Activated T-cell treated with anti-CD3 and anti-CD28 coated beads for 24 hours (primary cell): ENCODE measurements at regions not wholly inside any gene's neighbourhood (a gene's known extent, or its start where the extent isn't known, plus 50 kb on each side); places are given as distances from the start of the nearest gene placed in this dataset.

Experiments
- DNase-seq: peaks from one replicate; pipeline ENCODE4 v3.0.0-alpha.2; 2020; ENCODE audit warnings: low read depth

DNA sequence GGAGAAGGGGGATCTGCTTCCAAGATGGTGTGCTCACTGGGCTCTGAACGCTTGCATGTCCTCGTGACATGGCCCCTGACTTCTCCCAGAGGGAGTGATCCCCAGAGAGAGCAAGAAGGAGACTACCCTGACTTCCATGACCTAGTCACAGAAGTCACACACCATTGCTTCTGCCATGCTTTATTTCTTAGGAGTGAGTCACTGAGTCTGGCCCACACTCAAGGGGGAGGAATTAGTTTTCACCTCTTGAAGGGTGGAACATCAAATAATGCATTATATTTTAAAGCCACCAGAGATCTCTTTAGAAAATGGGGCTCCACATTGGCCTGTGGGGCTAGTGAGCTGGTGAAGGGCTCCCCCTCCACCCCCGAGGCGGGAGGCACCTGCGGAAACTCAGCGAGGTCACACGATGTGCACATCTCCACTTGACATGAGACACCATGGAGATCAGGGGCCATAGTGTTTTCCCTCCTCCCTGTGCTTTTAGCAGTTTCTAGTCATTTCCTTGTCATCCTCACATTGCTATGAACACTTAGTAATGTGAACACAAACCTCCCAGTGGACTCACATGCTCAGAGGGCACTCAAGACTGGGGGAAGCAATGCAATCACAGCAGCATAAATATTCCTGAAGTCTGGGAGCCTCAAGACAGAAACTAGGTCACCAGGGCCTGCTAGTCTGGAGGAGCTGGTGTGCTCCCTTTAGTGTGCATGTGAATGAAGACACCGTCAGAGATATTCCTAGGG is 87.4 kb upstream of the FZD10 start:
- no peak for DNase-seq

GRCh38 chr12:130075497-130076076 is 86.7 kb upstream of the FZD10 start:
- DNase-seq, result no peak

GRCh38 chr12:130076126-130076525 is 86.1 kb upstream of the FZD10 start:
- no peak for DNase-seq

GRCh38 chr12:130076752-130077151 is 85.5 kb upstream of the FZD10 start:
- DNase-seq, result no peak

DNA sequence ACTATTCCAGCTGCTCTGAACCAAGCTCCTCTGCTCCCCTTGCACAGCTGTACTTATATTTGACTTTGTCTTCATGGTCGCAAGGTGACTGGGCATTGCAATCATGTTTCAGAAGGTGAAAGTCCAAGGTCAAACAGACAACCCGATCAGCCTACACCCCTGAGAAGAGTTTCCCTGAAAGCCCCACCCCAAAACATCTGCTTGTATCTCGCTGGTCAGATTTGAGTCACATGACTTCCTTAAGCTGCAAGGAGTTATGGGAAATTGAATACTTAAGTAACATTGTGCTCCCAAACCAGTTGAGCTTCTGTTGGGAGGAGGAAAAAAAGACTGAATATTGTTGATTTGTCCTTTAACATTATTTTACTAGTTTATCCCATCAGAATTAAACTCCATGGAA is 83.4 kb upstream of the FZD10 start:
- DNase-seq, result no peak

DNA sequence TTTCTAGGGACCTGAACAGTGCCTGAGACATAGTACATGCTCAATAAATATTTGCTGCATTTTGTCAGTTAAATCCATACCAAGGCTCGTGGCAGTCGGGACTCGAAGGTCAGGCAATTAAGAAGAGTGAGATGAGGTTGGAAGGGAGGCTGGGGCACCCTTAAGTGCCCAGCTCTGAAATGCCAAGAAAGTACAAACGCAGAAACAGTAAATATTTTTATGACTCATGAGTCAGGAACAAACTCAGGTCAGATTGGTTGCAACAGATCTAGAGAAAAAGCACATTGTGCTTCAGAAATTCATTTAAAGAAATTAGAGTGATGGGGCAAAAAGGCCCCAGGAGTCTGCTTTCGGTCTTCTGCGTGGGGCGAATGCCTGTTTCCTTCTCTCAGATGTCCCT is 83.0 kb upstream of the FZD10 start:
- no peak for DNase-seq

- no peak for DNase-seq
Measured at GRCh38 chr12:130080205-130080604, 82.1 kb upstream of the FZD10 start.

DNA sequence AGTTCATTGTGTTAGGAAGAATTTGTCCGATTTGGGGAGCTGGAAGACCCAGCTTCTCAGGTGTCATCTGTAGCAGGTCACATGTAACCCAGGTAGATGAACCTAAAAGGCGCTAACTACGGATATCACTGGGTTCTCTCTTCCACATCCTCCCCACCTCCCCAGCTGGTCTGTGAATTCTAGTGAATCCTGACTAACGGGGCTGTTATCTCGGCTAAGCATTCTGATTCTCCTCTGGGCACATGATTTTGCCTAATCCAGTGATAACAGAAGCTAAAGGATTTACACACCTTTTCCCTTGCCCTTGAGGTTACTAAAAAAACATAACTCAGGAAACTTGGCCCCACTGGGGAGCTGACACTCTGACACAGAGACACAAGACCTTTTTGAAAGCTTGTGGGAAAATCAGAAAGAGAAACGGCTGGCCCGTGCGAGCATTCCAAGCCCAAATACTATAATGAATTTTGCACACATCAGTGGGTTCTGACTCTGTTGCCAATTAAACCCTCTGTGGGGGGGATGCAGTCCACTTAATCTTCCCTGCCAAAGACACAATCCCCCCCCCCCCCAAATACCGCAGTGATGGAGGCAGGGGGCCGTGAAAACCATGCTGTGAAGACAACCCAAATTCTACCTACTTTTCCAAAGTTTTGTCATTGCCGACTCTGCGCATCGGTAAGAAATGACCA is 81.0 kb upstream of the FZD10 start:
- DNase-seq, result no peak

GRCh38 chr12:130083002-130083401 is 79.3 kb upstream of the FZD10 start:
- no peak for DNase-seq

- no peak for DNase-seq
Measured at GRCh38 chr12:130083734-130084133, 78.5 kb upstream of the FZD10 start.

- DNase-seq, result no peak
Measured at GRCh38 chr12:130084359-130084758, 77.9 kb upstream of the FZD10 start.

GRCh38 chr12:130086248-130086647 is 76.0 kb upstream of the FZD10 start:
- DNase-seq, result no peak

DNA sequence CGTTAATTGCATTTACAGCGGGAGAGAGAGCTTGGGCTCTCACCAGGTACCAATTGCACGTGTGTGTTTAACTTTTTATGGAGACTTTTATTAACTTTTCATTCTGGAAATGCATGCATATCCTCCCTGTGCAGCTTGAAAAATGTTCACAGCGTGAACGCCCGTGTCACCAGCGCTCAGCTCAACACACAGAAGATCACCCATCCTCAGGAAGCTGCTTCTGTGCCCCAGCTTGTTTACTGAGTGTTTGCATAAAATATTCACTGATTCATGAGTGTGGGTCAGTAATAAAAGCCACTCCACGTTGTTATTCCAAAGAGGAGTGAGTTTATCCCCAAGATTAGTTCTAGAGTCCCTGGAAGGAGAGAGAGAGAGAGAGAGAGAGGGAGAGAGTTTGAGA is 75.5 kb upstream of the FZD10 start:
- no peak for DNase-seq

- DNase-seq, result no peak
Measured at GRCh38 chr12:130087222-130087621, 75.0 kb upstream of the FZD10 start.

GRCh38 chr12:130088504-130088903 is 73.8 kb upstream of the FZD10 start:
- DNase-seq, result no peak

DNA sequence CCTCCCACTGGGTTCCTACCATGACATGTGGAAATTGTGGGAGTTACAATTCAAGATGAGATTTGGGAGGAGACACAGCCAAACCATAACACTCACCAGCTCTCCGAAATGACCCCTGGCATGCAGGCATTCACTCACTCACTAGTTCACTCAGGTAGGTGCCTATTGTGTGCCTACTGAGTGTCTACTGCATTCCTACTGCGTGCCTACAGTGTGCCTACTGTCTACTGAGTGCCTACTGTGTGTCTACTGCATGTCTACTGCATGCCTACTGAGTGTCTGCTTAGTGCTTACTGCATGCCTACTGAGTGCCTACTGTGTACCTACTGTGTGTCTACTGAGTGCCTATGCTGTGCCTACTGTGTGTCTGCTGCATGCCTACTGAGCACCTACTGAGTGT is 71.7 kb upstream of the FZD10 start:
- no peak for DNase-seq

DNA sequence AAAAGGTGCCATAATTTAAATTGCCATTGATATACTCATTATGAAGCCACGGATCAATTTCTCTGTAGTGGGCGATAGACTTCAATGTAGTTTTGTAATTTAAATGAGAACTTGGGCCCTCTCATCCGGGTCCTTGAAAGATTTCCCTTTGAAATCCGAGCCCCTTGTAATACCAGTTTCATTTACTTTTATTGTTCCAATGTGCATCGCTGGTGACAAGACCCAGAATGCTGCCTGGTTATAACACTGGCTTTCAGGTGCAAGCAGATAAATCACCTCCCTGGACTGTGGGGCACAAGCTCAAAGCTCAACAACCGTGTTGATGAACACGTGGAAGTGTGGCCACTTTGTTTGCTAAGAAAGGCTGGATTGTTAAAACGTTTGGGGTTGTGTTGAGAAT is 68.9 kb upstream of the FZD10 start:
- no peak for DNase-seq

DNA sequence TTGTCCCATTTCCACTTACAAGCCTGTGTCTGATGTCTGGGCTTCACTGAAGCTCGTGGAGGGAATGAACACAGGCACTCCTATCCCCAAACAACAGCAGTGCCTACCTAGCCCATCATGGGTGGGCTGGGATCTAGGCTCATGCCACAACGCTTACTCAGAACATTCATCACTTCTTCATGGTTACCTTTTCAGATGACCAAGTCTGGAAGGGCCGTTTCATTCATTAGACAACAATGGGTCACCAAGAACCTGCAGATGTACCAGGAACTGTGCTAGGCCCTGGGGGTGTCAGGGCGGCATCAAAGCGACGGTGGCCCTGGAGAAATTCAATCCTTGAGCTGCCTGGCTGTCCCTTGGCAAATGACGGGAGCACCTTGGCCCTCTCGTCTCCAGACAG is 64.9 kb upstream of the FZD10 start:
- DNase-seq, result no peak

DNA sequence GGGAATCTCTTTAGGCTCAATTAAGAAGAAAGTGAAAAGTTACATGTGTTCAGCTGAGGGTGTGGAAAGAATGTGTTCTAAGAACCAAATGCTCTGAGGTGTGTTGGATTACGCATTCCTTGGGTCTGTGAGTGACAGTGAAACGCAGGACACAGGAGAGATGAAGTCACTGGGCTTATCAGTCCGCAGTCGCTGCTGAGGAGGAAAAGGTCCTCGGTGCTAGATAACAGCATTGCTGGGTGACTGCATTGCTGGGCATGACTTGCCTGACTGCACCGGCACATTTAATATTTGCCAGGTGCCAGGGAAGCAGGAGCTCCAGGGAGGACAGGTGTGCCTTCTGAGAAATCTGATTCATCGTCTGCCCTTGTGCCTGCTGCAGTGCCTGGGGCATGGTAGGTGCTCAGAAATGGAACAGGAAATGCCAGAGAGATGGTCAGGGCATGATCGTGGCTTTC is 64.4 kb upstream of the FZD10 start:
- DNase-seq, result no peak

DNA sequence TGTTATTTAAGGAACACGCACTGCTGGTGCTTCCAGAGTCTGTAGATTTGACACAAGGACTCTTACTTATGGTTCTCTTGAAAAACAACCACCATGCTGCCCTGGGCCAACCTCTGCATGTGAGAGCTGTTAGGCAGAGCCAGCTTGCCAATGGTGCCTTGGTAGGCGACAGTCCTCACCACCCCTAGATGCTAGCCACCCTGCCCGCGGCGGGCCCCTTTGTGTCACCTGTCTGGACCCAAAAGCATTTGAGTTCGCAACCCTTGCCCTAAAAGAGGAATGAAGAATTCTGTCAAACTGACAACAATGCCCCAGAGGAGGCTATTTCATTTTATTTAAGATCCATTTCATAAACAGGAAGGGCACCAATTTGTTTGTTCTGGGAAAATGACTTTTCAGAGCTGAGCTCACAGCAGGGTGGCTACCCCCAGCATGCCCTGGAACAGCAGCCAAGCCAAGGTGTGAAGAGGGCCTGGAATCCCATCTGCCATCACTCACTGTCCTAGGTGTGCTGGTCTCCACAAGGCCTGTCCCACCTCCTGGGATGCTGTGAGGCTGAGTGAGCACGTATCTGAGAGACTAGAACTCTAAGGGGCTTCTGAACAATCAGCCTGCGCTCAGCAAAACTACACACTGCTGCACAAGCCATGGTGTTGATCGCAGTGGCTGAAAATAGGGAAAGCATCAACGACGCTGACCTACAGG is 63.8 kb upstream of the FZD10 start:
- DNase-seq, result no peak

DNA sequence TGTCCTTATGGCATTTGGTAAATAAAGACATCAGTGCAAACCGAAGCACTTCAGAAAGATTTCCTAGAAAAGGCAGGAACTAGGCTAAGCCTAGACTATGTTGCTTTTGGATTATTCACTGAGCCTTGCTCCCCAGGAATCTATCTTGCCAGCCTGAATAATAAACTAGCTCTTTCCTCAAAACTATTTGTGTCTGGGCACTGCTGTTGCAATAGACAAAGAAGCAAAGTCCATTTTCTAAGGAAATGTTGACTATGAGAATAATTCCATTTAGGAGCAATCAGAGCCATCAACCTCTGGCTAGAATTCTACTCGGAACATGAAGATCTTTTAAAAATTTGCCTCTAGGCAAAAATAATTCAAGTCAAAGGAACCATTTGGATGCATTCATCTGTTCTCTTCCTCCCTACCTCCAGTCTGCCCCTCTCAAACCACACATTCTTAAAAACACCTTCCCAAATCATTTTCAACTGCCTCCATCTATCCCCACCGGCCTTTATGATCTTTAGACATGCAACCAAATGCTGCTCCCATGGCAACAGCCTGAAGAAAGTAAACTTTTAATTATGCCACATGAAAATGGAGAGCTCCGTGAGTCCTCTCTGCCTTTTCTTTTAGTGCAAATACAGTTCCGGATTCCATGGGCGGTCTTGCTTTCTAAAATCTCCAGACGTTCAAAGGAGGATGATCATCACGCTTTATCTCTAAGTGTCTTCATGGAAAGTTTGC is 61.5 kb upstream of the FZD10 start:
- DNase-seq, result no peak

DNA sequence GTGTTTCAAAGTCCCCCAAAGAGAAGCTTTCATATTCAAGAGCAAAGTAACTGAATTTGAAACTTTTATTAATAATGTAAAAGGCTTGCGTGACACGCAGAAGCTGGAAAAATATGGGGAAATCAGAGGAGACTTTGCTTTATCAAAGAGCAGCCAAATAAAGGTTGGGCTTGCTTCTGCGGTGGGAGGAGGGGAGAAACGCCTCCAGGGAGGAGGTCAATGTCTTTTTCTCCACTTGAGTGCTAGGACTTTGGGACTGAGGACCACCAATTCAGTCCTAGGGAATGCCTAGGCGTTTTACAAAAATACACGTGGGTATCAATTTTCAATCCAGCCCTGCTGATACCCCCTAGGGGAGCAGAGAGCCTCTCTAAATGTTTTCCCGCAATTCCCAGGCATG is 60.9 kb upstream of the FZD10 start:
- DNase-seq, result no peak
